GM12878 (cell line): ENCODE measurements at regions not wholly inside any gene's neighbourhood (a gene's known extent, or its start where the extent isn't known, plus 50 kb on each side); places are given as distances from the start of the nearest gene placed in this dataset.

ENCODE experiments used
- ATAC-seq: fragments of 200-7000 bp; cut with Tn5 transposase; 3 replicates; pipeline ENCODE4 v1.9.1; 2020; ENCODE audit warnings: mild to moderate bottlenecking, moderate library complexity
- BruUV-seq: library from RNA; stranded (reverse); fragments of 400-500 nt; replicated peaks from 2 replicates; lab custom pipeline; 2021; lab: Mats Ljungman, UMichigan
- CTCF ChIA-PET: fragments of 300-600 bp; sonication (Branson Sonifier 250); formaldehyde crosslinking; extraction: SDS; loops from one replicate; lab custom pipeline; 2021; ENCODE audit warnings: inconsistent platforms; lab: Yijun Ruan, JAX
- POLR2A ChIA-PET: fragments of 350-600 bp; formaldehyde crosslinking; extraction: SDS; loops from one replicate; lab custom pipeline; 2021; ENCODE audit warnings: inconsistent platforms; lab: Charles Lee
- RAD21 ChIA-PET: fragments of 300-600 bp; sonication (Branson Sonifier 250); formaldehyde crosslinking; loops from one replicate; lab custom pipeline; 2023; ENCODE audit warnings: antibody characterized with exemption; ENCODE audit not compliant: unreplicated experiment; lab: Charles Lee
- SMC1A ChIA-PET: fragments of 300-600 bp; sonication (Branson Sonifier 250); formaldehyde crosslinking; loops from one replicate; lab custom pipeline; 2023; ENCODE audit not compliant: unreplicated experiment, uncharacterized antibody; lab: Charles Lee
- DNase-seq: peaks from one replicate; pipeline ENCODE4 v3.0.0-alpha.2; 2011; ENCODE audit warnings: low read depth, low spot score
- FAIRE-seq: peaks from 3 replicates; lab custom pipeline; 2011; peaks lifted over from hg19 to GRCh38; lab: Jason Lieb, UNC
- H2AFZ ChIP-seq: 2 replicates; pipeline ENCODE4 v1.6.0; 2011; ENCODE audit warnings: low read depth, low read length, control low read depth; ENCODE audit not compliant: control insufficient read depth
- H3K27ac ChIP-seq: 2 replicates; pipeline ENCODE4 v1.5.1; 2011; ENCODE audit warnings: control low read depth; ENCODE audit not compliant: control insufficient read depth, insufficient read depth
- H3K27me3 ChIP-seq, 2 experiments: replicated peaks in 1 of 2; 2 replicates each; pipeline versions ENCODE4 v1.6.0 to v1.6.1; 2011; ENCODE audit warnings: low read length in 1 of 2; ENCODE audit not compliant: control insufficient read depth in 2 of 2, insufficient read depth in 2 of 2
- H3K36me3 ChIP-seq, 2 experiments: 2 replicates each; pipeline ENCODE4 v1.5.1; 2011; ENCODE audit warnings: low read length in 1 of 2; ENCODE audit not compliant: control insufficient read depth in 2 of 2, insufficient read depth in 2 of 2
- H3K4me1 ChIP-seq: 2 replicates; pipeline ENCODE4 v1.6.1; 2011; ENCODE audit warnings: mild to moderate bottlenecking, low read length, moderate library complexity, mixed read lengths; ENCODE audit not compliant: control insufficient read depth, insufficient read depth
- H3K4me2 ChIP-seq: 2 replicates; pipeline ENCODE4 v1.6.0; 2011; ENCODE audit warnings: control low read depth; ENCODE audit not compliant: control insufficient read depth, insufficient read depth
- H3K4me3 ChIP-seq: fragments of 200-600 bp; sonication (generic); 2 replicates; pipeline ENCODE4 v1.5.1; 2016
- H3K79me2 ChIP-seq: 2 replicates; pipeline ENCODE4 v1.6.0; 2011; ENCODE audit warnings: low read length; ENCODE audit not compliant: control insufficient read depth, insufficient read depth
- H3K9ac ChIP-seq: 2 replicates; pipeline ENCODE4 v1.8.0; 2011; ENCODE audit warnings: low read length, control low read depth, mixed read lengths; ENCODE audit not compliant: control insufficient read depth, insufficient read depth
- H3K9me3 ChIP-seq: replicated peaks from 3 replicates; pipeline ENCODE4 v1.5.1; 2011; ENCODE audit warnings: mild to moderate bottlenecking, low read length; ENCODE audit not compliant: control insufficient read depth, insufficient read depth
- H4K20me1 ChIP-seq: 2 replicates; pipeline ENCODE4 v1.6.0; 2011; ENCODE audit not compliant: control insufficient read depth, insufficient read depth
- CBX5 ChIP-seq: sonication (generic); IDR thresholded peaks from 2 replicates; pipeline ENCODE4 v1.6.1; 2016; ENCODE audit warnings: low read depth, moderate library complexity, mild to moderate bottlenecking, inconsistent platforms
- CREM ChIP-seq: IDR thresholded peaks from 2 replicates; pipeline ENCODE4 v1.6.1; 2014; ENCODE audit warnings: antibody characterized with exemption, low read depth
- EED ChIP-seq: sonication (generic); IDR thresholded peaks from 2 replicates; pipeline ENCODE4 v1.6.1; 2016; ENCODE audit warnings: antibody characterized with exemption, low read depth
- NR2C2 ChIP-seq: IDR thresholded peaks from 2 replicates; pipeline ENCODE4 v1.6.1; 2011; ENCODE audit warnings: borderline replicate concordance, low read depth; ENCODE audit not compliant: control insufficient read depth, insufficient read length
- POU2F2 ChIP-seq: IDR thresholded peaks from 3 replicates; pipeline ENCODE4 v1.6.1; 2011; ENCODE audit warnings: low read depth, mild to moderate bottlenecking, low read length, borderline replicate concordance
- RAD21 ChIP-seq: IDR thresholded peaks from 2 replicates; pipeline ENCODE4 v1.6.1; 2011; ENCODE audit warnings: mild to moderate bottlenecking, low read depth, low read length, moderate library complexity; ENCODE audit not compliant: insufficient read depth
- SMC3 ChIP-seq: IDR thresholded peaks from 2 replicates; pipeline ENCODE4 v1.6.1; 2011; ENCODE audit warnings: low read length, improper control_type of control experiment, borderline replicate concordance
- SP1 ChIP-seq: IDR thresholded peaks from one replicate; pipeline ENCODE4 v1.6.1; 2011; ENCODE audit warnings: low read depth, low read length
- SREBF2 ChIP-seq: IDR thresholded peaks from 2 replicates; pipeline ENCODE4 v1.6.1; 2012; ENCODE audit warnings: mild to moderate bottlenecking, low read length
- STAT3 ChIP-seq: IDR thresholded peaks from 2 replicates; pipeline ENCODE4 v1.6.1; 2011; ENCODE audit warnings: low read depth, low read length, improper control_type of control experiment
- TCF7 ChIP-seq: IDR thresholded peaks from 2 replicates; pipeline ENCODE4 v1.6.1; 2014; ENCODE audit warnings: antibody characterized with exemption, borderline replicate concordance
- USF1 ChIP-seq: IDR thresholded peaks from 2 replicates; pipeline ENCODE4 v1.6.1; 2011; ENCODE audit warnings: borderline replicate concordance, low read depth, mild to moderate bottlenecking, moderate library complexity, mixed read lengths, low read length; ENCODE audit not compliant: insufficient read depth; ENCODE audit errors: extremely low read length
- WGBS: methylation state at CpG from one replicate; pipeline ENCODE4 v1.1.6; 2016; ENCODE audit warnings: low lambda C conversion rate; ENCODE audit not compliant: insufficient replicate concordance, insufficient coverage; ENCODE audit errors: missing lambda C conversion rate; 5-methylcytosine and 5-hydroxymethylcytosine counted together
- in situ Hi-C: fragments of 300-500 bp; cut with MboI; formaldehyde crosslinking; loops from 9 replicates; pipeline ENCODE4 v1.14.3; 2018; ENCODE audit warnings: mixed read lengths
- intact Hi-C: fragments of 100-400 bp; cut with micrococcal nuclease; formaldehyde crosslinking; loops from one replicate; pipeline ENCODE4 v1.14.2; 2022; ENCODE audit not compliant: unreplicated experiment
- TF ChIP-seq, protein P1 (sequence below): fragments of 150-350 bp; IDR thresholded peaks from 2 replicates; pipeline ENCODE4 v1.6.1; 2014; ENCODE audit warnings: mild to moderate bottlenecking, low read depth, low read length
- TF ChIP-seq, protein P2 (sequence below): IDR thresholded peaks from 2 replicates; pipeline ENCODE4 v1.6.1; 2012; ENCODE audit warnings: improper control_type of control experiment, low read depth, low read length; ENCODE audit not compliant: insufficient replicate concordance

DNA sequence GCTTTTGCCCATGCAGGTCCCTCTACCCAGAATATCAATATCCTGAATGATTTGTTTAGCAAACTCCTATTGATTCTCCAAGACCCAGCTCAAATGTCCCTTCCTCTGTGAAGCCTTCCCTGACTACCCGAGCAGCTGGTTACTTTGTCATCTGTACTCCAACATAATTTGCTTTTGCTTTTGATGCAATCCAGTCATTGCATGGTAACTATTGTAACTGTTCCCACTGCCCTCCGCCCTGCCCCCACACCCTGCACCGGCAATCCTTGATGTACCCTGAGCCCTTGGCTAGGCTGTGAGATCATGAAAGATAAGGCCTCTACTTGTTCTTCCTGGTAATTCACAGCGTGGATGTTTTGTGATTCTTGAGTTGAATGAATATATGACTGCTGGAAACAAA is 119.9 kb upstream of the BOD1 start:
- Histone ChIP-seq H3K9ac (peak overlapping the region; percentile 18; the same call in 1 of the 2 replicates), H3K4me1 (peaks cover 59% of the 10 kb centered on the region), H4K20me1 (no peaks in the 10 kb centered on the region), H2AFZ (no peak overlapping the region), H3K9me3 (no peaks in the 10 kb centered on the region), H3K4me2 (peak overlapping the region; percentile 76; the same call in 1 of the 2 replicates), H3K27ac (peak overlapping the region; percentile 76), H3K27me3 (no peaks in the 10 kb centered on the region), H3K79me2 (no peaks in the 10 kb centered on the region), H3K36me3 (no peaks in the 10 kb centered on the region), H3K4me3 (no peak overlapping the region)
- RAD21 ChIA-PET: interaction anchor here (1.1 to 5.5 kb wide), 9 partner anchors 8 to 189 kb away, joined by 3 to 22 read pairs (median 4); no protein-coding TSS in a partner anchor
- intact Hi-C loops: loop anchor here (2.0 to 5.0 kb wide), 3 partner anchors 49 to 236 kb away; no protein-coding TSS in a partner anchor
- no peak for FAIRE-seq
- 63% methylated on average over 4 of the region's 4 CpGs for WGBS
- no peak for ATAC-seq
- SMC1A ChIA-PET: interaction anchor here (0.8 to 4.4 kb wide), 6 partner anchors 8 to 181 kb away, joined by 3 to 28 read pairs (median 4); no protein-coding TSS in a partner anchor
- no peak for DNase-seq
- POLR2A ChIA-PET: interaction anchor here (0.6 to 5.9 kb wide), 5 partner anchors 8 to 85 kb away, joined by 3 to 20 read pairs (median 3); no protein-coding TSS in a partner anchor
- CTCF ChIA-PET: interaction anchor here (1.1 to 2.8 kb wide), 5 partner anchors 32 to 189 kb away, joined by 3 to 11 read pairs (median 5); no protein-coding TSS in a partner anchor
- in situ Hi-C loops: no loop called here
- BruUV-seq: no TSS peak
- TF ChIP-seq, protein P1, sequence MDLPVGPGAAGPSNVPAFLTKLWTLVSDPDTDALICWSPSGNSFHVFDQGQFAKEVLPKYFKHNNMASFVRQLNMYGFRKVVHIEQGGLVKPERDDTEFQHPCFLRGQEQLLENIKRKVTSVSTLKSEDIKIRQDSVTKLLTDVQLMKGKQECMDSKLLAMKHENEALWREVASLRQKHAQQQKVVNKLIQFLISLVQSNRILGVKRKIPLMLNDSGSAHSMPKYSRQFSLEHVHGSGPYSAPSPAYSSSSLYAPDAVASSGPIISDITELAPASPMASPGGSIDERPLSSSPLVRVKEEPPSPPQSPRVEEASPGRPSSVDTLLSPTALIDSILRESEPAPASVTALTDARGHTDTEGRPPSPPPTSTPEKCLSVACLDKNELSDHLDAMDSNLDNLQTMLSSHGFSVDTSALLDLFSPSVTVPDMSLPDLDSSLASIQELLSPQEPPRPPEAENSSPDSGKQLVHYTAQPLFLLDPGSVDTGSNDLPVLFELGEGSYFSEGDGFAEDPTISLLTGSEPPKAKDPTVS: no peak
- TF ChIP-seq CREM (no peak), NR2C2 (no peak), SREBF2 (no peak), RAD21 (no peak), SP1 (no peak), STAT3 (no peak), TCF7 (no peak), SMC3 (no peak), CBX5 (no peak), USF1 (no peak), EED (no peak), POU2F2 (no peak)
- TF ChIP-seq, protein P2, sequence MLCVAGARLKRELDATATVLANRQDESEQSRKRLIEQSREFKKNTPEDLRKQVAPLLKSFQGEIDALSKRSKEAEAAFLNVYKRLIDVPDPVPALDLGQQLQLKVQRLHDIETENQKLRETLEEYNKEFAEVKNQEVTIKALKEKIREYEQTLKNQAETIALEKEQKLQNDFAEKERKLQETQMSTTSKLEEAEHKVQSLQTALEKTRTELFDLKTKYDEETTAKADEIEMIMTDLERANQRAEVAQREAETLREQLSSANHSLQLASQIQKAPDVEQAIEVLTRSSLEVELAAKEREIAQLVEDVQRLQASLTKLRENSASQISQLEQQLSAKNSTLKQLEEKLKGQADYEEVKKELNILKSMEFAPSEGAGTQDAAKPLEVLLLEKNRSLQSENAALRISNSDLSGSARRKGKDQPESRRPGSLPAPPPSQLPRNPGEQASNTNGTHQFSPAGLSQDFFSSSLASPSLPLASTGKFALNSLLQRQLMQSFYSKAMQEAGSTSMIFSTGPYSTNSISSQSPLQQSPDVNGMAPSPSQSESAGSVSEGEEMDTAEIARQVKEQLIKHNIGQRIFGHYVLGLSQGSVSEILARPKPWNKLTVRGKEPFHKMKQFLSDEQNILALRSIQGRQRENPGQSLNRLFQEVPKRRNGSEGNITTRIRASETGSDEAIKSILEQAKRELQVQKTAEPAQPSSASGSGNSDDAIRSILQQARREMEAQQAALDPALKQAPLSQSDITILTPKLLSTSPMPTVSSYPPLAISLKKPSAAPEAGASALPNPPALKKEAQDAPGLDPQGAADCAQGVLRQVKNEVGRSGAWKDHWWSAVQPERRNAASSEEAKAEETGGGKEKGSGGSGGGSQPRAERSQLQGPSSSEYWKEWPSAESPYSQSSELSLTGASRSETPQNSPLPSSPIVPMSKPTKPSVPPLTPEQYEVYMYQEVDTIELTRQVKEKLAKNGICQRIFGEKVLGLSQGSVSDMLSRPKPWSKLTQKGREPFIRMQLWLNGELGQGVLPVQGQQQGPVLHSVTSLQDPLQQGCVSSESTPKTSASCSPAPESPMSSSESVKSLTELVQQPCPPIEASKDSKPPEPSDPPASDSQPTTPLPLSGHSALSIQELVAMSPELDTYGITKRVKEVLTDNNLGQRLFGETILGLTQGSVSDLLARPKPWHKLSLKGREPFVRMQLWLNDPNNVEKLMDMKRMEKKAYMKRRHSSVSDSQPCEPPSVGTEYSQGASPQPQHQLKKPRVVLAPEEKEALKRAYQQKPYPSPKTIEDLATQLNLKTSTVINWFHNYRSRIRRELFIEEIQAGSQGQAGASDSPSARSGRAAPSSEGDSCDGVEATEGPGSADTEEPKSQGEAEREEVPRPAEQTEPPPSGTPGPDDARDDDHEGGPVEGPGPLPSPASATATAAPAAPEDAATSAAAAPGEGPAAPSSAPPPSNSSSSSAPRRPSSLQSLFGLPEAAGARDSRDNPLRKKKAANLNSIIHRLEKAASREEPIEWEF: no peak
